H1 (cell line): ENCODE measurements at regions not wholly inside any gene's neighbourhood (a gene's known extent, or its start where the extent isn't known, plus 50 kb on each side); places are given as distances from the start of the nearest gene placed in this dataset.

Experiments used
- CTCF ChIA-PET: fragments of 300-600 bp; sonication (Branson Sonifier 250); formaldehyde crosslinking; loops from one replicate; lab custom pipeline; 2021; ENCODE audit not compliant: partially characterized antibody; lab: Charles Lee
- POLR2A ChIA-PET: fragments of 300-600 bp; sonication (Branson Sonifier 250); formaldehyde crosslinking; loops from one replicate; lab custom pipeline; 2021; ENCODE audit warnings: inconsistent platforms; ENCODE audit not compliant: partially characterized antibody; lab: Charles Lee
- DNase-seq, 2 experiments: peaks; one replicate each; pipeline versions ENCODE4 v3.0.0 to v3.0.0-alpha.2; 2010 to 2022; ENCODE audit warnings: low spot score in 2 of 2, low read depth in 1 of 2, mixed read lengths in 1 of 2
- FAIRE-seq: peaks from 2 replicates; lab custom pipeline; 2011; peaks lifted over from hg19 to GRCh38; lab: Jason Lieb, UNC
- H2AFZ ChIP-seq: 2 replicates; pipeline ENCODE4 v1.8.1; 2012; ENCODE audit warnings: low read length, inconsistent platforms
- H2AK5ac ChIP-seq: 2 replicates; pipeline ENCODE4 v1.6.1; 2013; ENCODE audit warnings: low read depth, low read length
- H2BK120ac ChIP-seq: replicated peaks from 2 replicates; pipeline ENCODE3; 2013; ENCODE audit warnings: low read depth, low read length, inconsistent platforms
- H2BK12ac ChIP-seq: 2 replicates; pipeline ENCODE4 v1.6.1; 2013; ENCODE audit warnings: low read depth, low read length
- H2BK15ac ChIP-seq: 2 replicates; pipeline ENCODE4 v1.6.1; 2013; ENCODE audit warnings: low read length
- H2BK20ac ChIP-seq: 2 replicates; pipeline ENCODE4 v1.6.1; 2013; ENCODE audit warnings: low read length
- H2BK5ac ChIP-seq: 2 replicates; pipeline ENCODE4 v1.6.1; 2013; ENCODE audit warnings: low read depth, low read length
- H3K14ac ChIP-seq: 2 replicates; pipeline ENCODE4 v1.6.1; 2013; ENCODE audit warnings: inconsistent platforms; ENCODE audit not compliant: insufficient read length
- H3K18ac ChIP-seq: 2 replicates; pipeline ENCODE4 v1.6.1; 2013; ENCODE audit warnings: low read length; ENCODE audit errors: extremely low read depth
- H3K23ac ChIP-seq: 2 replicates; pipeline ENCODE4 v1.6.1; 2013; ENCODE audit warnings: inconsistent platforms; ENCODE audit not compliant: insufficient read length
- H3K23me2 ChIP-seq: 2 replicates; pipeline ENCODE4 v1.6.1; 2013; ENCODE audit warnings: low read depth, low read length
- H3K27ac ChIP-seq: 2 replicates; pipeline ENCODE4 v1.6.1; 2011; ENCODE audit warnings: low read depth, low read length, inconsistent platforms
- H3K27me3 ChIP-seq, 4 experiments: replicated peaks in 1 of 4; 1 replicate in 1 of 4; 2 replicates in 3 of 4; pipeline versions ENCODE4 v1.6.1 to v1.8.1; 2011 to 2013; ENCODE audit warnings: low read length in 3 of 4, mild to moderate bottlenecking in 3 of 4, inconsistent platforms in 2 of 4, mixed read lengths in 2 of 4, moderate library complexity in 1 of 4; ENCODE audit not compliant: control insufficient read depth in 3 of 4, insufficient read depth in 3 of 4; ENCODE audit errors: extremely low read depth in 1 of 4
- H3K36me3 ChIP-seq, 4 experiments: 2 replicates each; pipeline versions ENCODE4 v1.6.1 to v1.8.1; 2011 to 2013; ENCODE audit warnings: mild to moderate bottlenecking in 4 of 4, low read length in 3 of 4, moderate library complexity in 2 of 4, control low read depth in 1 of 4, inconsistent platforms in 1 of 4; ENCODE audit not compliant: insufficient read depth in 4 of 4, control insufficient read depth in 2 of 4
- H3K4ac ChIP-seq: replicated peaks from 2 replicates; pipeline ENCODE3; 2013; ENCODE audit warnings: low read length, low read depth, mixed read lengths, inconsistent platforms; ENCODE audit not compliant: insufficient read length
- H3K4me1 ChIP-seq, 4 experiments: replicated peaks in 1 of 4; 1 replicate in 1 of 4; 2 replicates in 3 of 4; pipeline versions ENCODE4 v1.6.1 to v1.8.1; 2011 to 2013; ENCODE audit warnings: low read length in 3 of 4, inconsistent platforms in 2 of 4, mixed read lengths in 1 of 4; ENCODE audit not compliant: insufficient read depth in 4 of 4, control insufficient read depth in 3 of 4
- H3K4me2 ChIP-seq, 2 experiments: 2 replicates each; pipeline versions ENCODE4 v1.6.1 to v1.8.1; 2011 to 2013; ENCODE audit warnings: low read depth in 2 of 2, low read length in 2 of 2, control low read depth in 1 of 2, inconsistent platforms in 1 of 2, mild to moderate bottlenecking in 1 of 2; ENCODE audit not compliant: insufficient read depth in 1 of 2
- H3K4me3 ChIP-seq, 4 experiments: fragments of 200-600, 300-600 bp in 1 of 4; sonication (generic), shearing (Covaris generic), sonication (Bioruptor Twin) in 1 of 4; 2 replicates each; pipeline versions ENCODE4 v1.5.1 to v1.8.1; 2011 to 2016; ENCODE audit warnings: low read length in 4 of 4, low read depth in 3 of 4, control low read depth in 2 of 4, inconsistent platforms in 2 of 4, mild to moderate bottlenecking in 2 of 4, mixed read lengths in 1 of 4, moderate library complexity in 1 of 4; ENCODE audit not compliant: insufficient read depth in 2 of 4; ENCODE audit errors: extremely low read depth in 1 of 4
- H3K56ac ChIP-seq: replicated peaks from 2 replicates; pipeline ENCODE3; 2013; ENCODE audit warnings: low read depth, mild to moderate bottlenecking, mixed read lengths, low read length, inconsistent platforms; ENCODE audit not compliant: insufficient read length
- H3K79me1 ChIP-seq: 2 replicates; pipeline ENCODE4 v1.6.1; 2013; ENCODE audit warnings: low read depth, low read length, control low read depth
- H3K79me2 ChIP-seq, 2 experiments: 2 replicates each; pipeline versions ENCODE4 v1.6.1 to v1.8.1; 2012 to 2013; ENCODE audit warnings: low read length in 2 of 2, mild to moderate bottlenecking in 2 of 2, inconsistent platforms in 1 of 2; ENCODE audit not compliant: insufficient read depth in 2 of 2, control insufficient read depth in 1 of 2
- H3K9ac ChIP-seq, 4 experiments: replicated peaks in 1 of 4; 1 replicate in 1 of 4; 2 replicates in 3 of 4; pipeline versions ENCODE4 v1.6.1 to v1.8.1; 2011 to 2013; ENCODE audit warnings: low read depth in 3 of 4, low read length in 3 of 4, control low read depth in 2 of 4, mild to moderate bottlenecking in 2 of 4, moderate library complexity in 2 of 4, inconsistent platforms in 1 of 4; ENCODE audit errors: extremely low read depth in 1 of 4
- H3K9me3 ChIP-seq, 2 experiments: 2 replicates each; pipeline versions ENCODE4 v1.6.1 to v1.8.1; 2012 to 2013; ENCODE audit warnings: mild to moderate bottlenecking in 2 of 2, moderate library complexity in 2 of 2, control low read depth in 1 of 2, inconsistent platforms in 1 of 2, low read depth in 1 of 2, low read length in 1 of 2, mixed read lengths in 1 of 2; ENCODE audit not compliant: insufficient read depth in 2 of 2
- H4K20me1 ChIP-seq, 2 experiments: replicated peaks in 1 of 2; 2 replicates each; pipeline versions ENCODE3 to v1.8.1; 2011 to 2013; ENCODE audit warnings: inconsistent platforms in 2 of 2, low read length in 2 of 2, mild to moderate bottlenecking in 1 of 2; ENCODE audit not compliant: insufficient read depth in 2 of 2, control insufficient read depth in 1 of 2
- H4K5ac ChIP-seq: 2 replicates; pipeline ENCODE4 v1.6.1; 2013; ENCODE audit warnings: low read length, low read depth, mixed read lengths, inconsistent platforms; ENCODE audit not compliant: insufficient read length
- H4K8ac ChIP-seq: 2 replicates; pipeline ENCODE4 v1.8.0; 2013; ENCODE audit warnings: mild to moderate bottlenecking, moderate library complexity, low read length, inconsistent platforms; ENCODE audit not compliant: insufficient read depth; ENCODE audit errors: extremely low read depth
- H4K91ac ChIP-seq: replicated peaks from 2 replicates; pipeline ENCODE3; 2013; ENCODE audit warnings: low read length, mixed read lengths, inconsistent platforms; ENCODE audit not compliant: insufficient read length
- ASH2L ChIP-seq: fragments of 200-600, 300-600 bp; sonication (generic); IDR thresholded peaks from one replicate; pipeline ENCODE4 v1.7.1; 2017; ENCODE audit warnings: low read length
- BRCA1 ChIP-seq: IDR thresholded peaks from 2 replicates; pipeline ENCODE4 v1.6.1; 2012; ENCODE audit warnings: low read depth, low read length, improper control_type of control experiment
- EZH2 ChIP-seq: fragments of 200-600 bp; sonication (generic); IDR thresholded peaks from 2 replicates; pipeline ENCODE4 v1.7.1; 2012; ENCODE audit warnings: low read depth, mild to moderate bottlenecking, moderate library complexity, low read length, inconsistent platforms; ENCODE audit not compliant: severe bottlenecking
- GTF2F1 ChIP-seq: IDR thresholded peaks from 2 replicates; pipeline ENCODE4 v1.6.1; 2012; ENCODE audit warnings: low read depth, low read length, improper control_type of control experiment, borderline replicate concordance
- KDM5A ChIP-seq: fragments of 200-600 bp; IDR thresholded peaks from 2 replicates; pipeline ENCODE4 v1.7.1; 2012; ENCODE audit warnings: mild to moderate bottlenecking, low read length, inconsistent platforms, mixed read lengths
- NANOG ChIP-seq: IDR thresholded peaks from 2 replicates; pipeline ENCODE4 v1.6.1; 2011; ENCODE audit warnings: low read length, low read depth, mild to moderate bottlenecking, inconsistent platforms; ENCODE audit not compliant: insufficient read depth, poor library complexity, severe bottlenecking
- RFX5 ChIP-seq: IDR thresholded peaks from 2 replicates; pipeline ENCODE4 v1.6.1; 2011; ENCODE audit warnings: low read depth, low read length, improper control_type of control experiment, borderline replicate concordance
- TEAD4 ChIP-seq: IDR thresholded peaks from 2 replicates; pipeline ENCODE4 v1.6.1; 2012; ENCODE audit warnings: low read depth, low read length, inconsistent platforms, mixed read lengths
- WGBS, 2 experiments: shearing (Covaris generic) in 1 of 2; methylation state at CpG; one replicate each; pipeline versions ENCODE4 v1.1.6 to v1.1.7; 2013 to 2015; ENCODE audit warnings: low lambda C conversion rate in 2 of 2, mixed read lengths in 2 of 2, inconsistent platforms in 1 of 2, low coverage in 1 of 2, missing lambda C conversion rate in 1 of 2; ENCODE audit not compliant: insufficient replicate concordance in 2 of 2, insufficient coverage in 1 of 2, insufficient read length in 1 of 2; ENCODE audit errors: extremely low coverage in 1 of 2, missing lambda C conversion rate in 1 of 2; 5-methylcytosine and 5-hydroxymethylcytosine counted together
- TF ChIP-seq, protein P1 (sequence below): IDR thresholded peaks from 2 replicates; pipeline ENCODE4 v1.6.1; 2012; ENCODE audit warnings: inconsistent platforms

DNA sequence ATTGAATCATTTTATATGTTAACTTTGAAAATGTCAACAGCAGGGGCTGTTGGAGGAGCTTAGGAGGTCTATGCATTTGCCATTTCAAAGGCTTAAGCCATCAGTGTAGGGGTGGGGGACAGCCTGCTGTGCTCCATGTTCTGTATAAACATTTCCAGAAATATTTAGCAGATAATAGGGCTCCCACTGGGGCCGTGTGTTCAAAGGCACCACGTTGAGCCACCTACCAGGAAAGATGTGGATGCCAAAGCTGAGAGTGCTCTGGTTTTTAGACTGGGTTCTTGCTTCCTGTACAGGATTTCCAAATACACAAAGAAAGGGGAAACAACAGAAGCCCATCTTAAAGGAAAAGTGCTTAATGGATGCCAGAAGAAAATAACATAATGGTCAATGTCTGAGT, 219.5 kb downstream of the CENPC start (continued):
- no peak for TF ChIP-seq ASH2L

DNA sequence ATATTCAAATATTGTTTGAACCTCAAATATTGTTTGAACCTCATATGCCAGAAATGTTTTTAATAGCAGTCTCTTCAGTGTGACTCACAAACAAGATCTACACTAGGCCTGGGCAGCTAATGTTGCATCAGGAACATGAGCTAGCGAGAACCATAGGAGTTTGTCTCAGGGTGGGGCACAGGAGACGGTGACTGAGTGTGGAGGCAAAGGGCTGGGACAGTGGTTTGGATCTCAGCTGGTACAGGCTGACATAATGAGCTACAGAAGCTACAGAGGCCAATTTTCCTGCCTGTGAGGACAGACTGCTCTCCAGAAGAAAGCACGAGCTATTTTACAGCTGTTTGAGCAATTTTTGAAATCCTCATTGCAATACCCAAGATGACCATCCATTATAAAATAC, 224.7 kb downstream of the CENPC start:
- Histone ChIP-seq H4K20me1 (no peaks in the 10 kb centered on the region), H3K27ac (no peak overlapping the region), H3K36me3 (no peaks in the 10 kb centered on the region), H3K18ac (no peak overlapping the region), H2BK5ac (no peak overlapping the region), H2BK120ac (no peak overlapping the region), H3K23ac (no peak overlapping the region), H3K23me2 (no peaks in the 10 kb centered on the region), H3K79me1 (no peaks in the 10 kb centered on the region), H4K91ac (no peak overlapping the region), H3K4me3 (no peak overlapping the region), H2BK20ac (no peak overlapping the region), H2BK12ac (no peak overlapping the region), H4K8ac (no peak overlapping the region), H4K5ac (no peak overlapping the region), H3K56ac (no peak overlapping the region), H3K4ac (no peak overlapping the region), H2AK5ac (no peak overlapping the region), H3K4me2 (no peak overlapping the region), H3K9ac (no peak overlapping the region), H3K27me3 (no peaks in the 10 kb centered on the region), H3K79me2 (no peaks in the 10 kb centered on the region), H3K9me3 (no peaks in the 10 kb centered on the region; a peak in 1 of 4 replicates), H2BK15ac (no peak overlapping the region), H3K4me1 (no peaks in the 10 kb centered on the region), H2AFZ (no peak overlapping the region), H3K14ac (no peak overlapping the region)
- ChIA-PET POLR2A (no interaction called here), CTCF (interaction anchor here (0.6 to 4.6 kb wide), 5 partner anchors 12 to 233 kb away, joined by 3 to 24 read pairs (median 5); no protein-coding TSS in a partner anchor)
- WGBS, 2 experiments = 89% methylated on average over 3 of the region's 3 CpGs; no CpG with 5 or more reads in 1 of the 2 experiments
- no peak for DNase-seq
- no peak for FAIRE-seq
- TF ChIP-seq EZH2 (no peak), RFX5 (no peak), GTF2F1 (no peak), NANOG (no peak), BRCA1 (no peak), KDM5A (no peak), TEAD4 (no peak)
- TF ChIP-seq, protein P1, sequence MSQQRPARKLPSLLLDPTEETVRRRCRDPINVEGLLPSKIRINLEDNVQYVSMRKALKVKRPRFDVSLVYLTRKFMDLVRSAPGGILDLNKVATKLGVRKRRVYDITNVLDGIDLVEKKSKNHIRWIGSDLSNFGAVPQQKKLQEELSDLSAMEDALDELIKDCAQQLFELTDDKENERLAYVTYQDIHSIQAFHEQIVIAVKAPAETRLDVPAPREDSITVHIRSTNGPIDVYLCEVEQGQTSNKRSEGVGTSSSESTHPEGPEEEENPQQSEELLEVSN = no peak
